Right kidney (tissue), 1 donor: ENCODE measurements at regions not wholly inside any gene's neighbourhood (a gene's known extent, or its start where the extent isn't known, plus 50 kb on each side); places are given as distances from the start of the nearest gene placed in this dataset.
"Not testable (repeated sequence)": the region's sequence is repeated elsewhere in the genome, so short reads cannot be mapped to it uniquely, and the experiment has no call there.

ENCODE experiments used
- DNase-seq: peaks from one replicate; pipeline ENCODE4 v3.0.0-alpha.2; 2016

DNA sequence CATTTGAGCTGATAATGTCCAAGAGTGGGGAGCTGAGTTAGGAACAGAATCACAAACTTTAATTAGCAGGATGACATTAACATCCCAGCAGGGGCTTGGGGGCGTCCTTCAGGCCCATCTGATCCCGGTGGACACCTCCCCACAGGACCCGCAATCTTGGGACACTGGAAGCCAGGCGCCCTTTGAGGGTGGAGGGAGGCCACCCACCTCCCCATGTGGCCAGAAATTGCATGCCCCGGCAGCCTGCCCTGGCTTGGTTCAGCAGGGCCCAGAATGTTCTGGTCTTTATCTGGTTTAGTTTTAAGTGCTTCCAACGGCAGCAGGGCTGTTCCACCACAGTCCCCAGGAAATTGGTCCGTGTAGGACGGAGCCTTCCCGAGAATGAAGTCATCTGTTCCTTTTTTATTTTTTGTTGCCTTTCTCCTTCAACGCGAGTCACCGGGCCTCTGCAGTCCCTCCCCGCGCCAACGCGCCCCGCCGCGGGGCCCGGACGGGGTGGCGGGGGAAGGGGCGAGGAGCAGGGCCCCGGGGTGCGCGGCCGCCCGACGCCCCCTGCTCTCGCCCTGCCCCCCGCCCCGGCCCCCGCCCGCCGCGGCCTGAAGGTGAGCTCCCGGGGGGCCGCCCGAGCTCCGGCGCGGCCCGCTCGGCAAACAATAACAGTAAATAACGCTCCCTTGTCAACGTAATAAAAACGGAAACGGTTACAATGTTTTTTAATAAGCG lies 207.9 kb downstream of the C9orf50 start:
- DNase-seq: peak; percentile 80

GRCh38 chr9:129412176-129412813 lies 208.6 kb downstream of the C9orf50 start:
- not testable (repeated sequence) for DNase-seq

- no peak for DNase-seq
Observed at GRCh38 chr9:129411501-129412175, 209.3 kb downstream of the C9orf50 start.

DNA sequence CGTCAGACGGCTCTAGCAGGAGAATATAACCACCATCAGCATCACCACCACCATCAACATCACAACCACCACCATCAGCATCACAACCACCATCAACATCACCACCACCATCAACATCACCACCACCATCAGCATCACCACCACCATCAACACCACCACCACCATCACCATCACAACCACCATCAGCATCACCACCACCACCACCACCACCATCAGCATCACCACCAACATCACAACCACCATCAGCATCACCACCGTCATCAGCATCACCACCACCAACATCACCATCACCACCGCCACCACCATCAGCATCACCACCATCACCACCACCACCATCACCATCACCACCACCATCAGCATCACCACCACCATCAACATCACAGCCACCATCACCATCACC lies 210.7 kb downstream of the C9orf50 start:
- no peak for DNase-seq

DNA sequence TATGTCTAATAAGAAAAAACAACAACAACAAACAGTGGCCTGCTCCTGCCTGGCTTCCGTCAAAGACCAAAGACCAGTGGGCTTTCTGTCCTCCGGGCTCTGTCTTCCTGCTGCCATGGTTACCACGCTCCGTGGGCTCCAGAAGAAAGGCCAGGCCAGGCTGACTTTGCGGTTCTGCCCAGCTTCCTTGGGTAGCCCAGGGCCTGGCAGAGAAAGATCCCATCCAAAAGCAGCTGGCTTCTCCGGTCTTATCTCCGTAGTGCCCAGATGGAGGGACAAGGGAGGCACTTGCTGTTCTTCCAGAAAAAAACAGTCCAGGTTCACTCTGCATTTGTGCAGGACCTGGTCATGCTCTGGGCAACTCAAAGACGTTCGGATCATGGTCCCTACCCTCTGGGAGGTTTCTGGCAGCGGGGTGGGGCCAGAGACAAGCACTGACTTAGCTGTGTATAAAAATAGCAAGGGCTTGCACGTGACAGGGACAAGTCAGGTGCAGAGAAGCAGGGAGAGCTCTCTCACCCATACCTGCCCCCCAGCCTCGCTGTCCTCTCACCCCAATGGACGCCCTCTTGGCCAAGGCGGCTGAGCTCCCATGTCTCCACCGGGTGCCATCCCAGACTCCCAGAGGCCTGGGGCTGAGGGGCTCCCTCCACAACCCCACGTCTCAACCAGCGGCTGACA lies 212.2 kb downstream of the C9orf50 start:
- no peak for DNase-seq

DNA sequence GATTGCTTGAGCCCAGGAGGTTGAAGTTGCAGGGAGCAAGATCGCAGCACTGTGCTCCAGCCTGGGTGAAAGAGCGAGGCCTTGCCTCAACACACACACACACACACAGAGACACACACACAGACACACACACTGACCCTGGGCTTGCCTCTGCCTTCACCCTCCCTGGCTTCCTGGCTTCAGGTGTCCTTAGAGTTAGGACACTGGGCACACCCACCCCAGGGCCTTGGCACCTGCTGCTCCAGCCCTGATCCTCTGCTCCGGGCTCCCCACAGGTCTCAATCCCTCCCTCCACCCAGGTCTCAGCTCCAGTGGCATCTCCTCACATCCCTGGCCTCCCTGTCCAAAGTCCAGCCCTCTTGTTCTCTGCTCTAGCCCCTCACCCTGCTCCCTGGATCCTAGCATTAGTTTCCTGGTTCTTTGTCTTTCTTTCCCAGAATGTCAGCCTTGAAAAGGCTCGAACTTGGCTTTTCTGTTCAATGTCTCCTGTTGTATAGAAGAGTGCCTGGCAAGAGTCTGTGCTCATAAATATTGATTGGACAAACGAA lies 212.9 kb downstream of the C9orf50 start:
- DNase-seq: no peak

- DNase-seq: peak; percentile 36
Observed at GRCh38 chr9:129406278-129407225, 214.3 kb downstream of the C9orf50 start.

GRCh38 chr9:129405827-129406213 lies 215.1 kb downstream of the C9orf50 start:
- DNase-seq: no peak

DNA sequence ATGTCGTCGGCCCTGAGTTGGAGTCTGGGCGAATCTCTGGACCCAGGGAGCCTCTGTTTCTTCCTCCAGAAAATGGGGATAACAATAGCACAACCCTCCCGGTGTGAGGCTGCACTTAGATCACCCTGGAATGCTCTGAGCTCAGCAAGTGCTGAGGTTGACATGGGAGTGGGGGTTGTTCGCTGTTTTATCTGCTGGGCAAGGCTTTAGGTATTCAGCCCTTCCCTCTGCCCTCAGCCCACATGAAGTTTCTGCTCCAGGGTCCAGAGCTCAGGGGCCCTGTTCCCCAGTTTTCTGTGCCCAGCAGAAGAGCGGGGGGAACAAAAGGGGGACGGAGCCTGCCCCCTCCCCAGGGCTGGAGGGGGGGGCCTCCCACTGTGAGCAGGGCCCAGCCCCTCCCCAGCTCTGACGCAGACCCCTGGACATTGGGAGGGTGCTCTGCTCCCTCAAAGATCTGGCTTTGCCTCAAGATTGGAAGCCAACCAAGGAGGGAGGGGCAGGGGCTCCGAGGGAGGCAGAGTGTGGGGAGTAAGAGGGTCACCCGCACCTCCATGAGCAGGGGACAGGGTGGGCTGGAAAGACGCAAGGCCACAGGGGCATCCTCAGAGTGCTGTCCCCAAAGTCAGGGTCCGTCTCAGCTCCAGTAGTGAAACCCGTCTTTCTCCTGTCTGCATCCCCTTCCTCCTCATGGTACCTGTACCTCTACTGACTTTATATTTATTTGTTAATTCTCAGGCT lies 215.6 kb downstream of the C9orf50 start:
- DNase-seq: no peak

- no peak for DNase-seq
Observed at GRCh38 chr9:129404621-129405020, 216.3 kb downstream of the C9orf50 start.

GRCh38 chr9:129403779-129404620 lies 216.9 kb downstream of the C9orf50 start:
- no peak for DNase-seq

DNA sequence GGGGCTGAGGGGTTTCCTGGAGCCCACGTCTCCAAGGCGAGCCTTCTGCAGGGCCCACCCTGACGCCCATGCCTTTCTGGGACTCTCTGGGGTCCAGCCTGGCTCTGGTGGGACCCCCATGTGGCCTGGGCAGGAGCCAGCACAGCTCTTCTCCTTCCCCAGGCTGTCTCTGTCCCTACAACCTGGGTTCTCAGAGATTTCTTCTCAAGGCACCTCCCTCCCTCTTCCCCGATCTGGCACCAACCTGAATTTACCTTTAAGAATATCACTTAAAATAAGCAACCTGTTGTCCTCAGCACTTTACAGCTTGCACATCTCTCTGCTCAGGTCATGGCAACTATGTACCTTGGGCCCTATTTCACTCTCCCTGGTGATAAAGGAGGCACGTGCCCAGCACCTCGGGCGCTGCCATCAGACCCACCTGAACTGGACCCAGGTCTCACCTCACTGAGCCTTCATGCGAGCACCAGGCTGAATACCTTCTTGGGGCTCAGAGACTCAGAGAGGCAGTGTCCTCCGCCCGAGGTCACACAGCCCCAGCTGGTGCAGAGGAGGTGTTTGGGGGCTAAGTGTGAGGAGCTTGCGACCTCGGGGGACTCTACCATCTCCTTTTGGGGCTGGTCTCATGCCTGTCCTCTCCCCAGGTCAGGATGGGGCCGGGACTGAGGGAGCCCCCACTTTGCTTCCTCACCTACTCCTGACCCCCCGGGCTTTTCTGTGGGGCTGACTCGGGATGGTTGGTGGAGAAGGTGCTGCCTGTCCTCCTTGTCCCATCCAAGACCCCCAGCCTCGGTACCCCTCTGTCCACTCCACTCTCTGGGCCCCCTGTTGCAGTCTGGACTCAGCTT lies 217.7 kb downstream of the C9orf50 start:
- no peak for DNase-seq

GRCh38 chr9:129402371-129402739 lies 218.5 kb downstream of the C9orf50 start:
- DNase-seq: peak; percentile 71

GRCh38 chr9:129401623-129402370 lies 219.1 kb downstream of the C9orf50 start:
- no peak for DNase-seq

- no peak for DNase-seq
Observed at GRCh38 chr9:129400971-129401622, 219.8 kb downstream of the C9orf50 start.

DNA sequence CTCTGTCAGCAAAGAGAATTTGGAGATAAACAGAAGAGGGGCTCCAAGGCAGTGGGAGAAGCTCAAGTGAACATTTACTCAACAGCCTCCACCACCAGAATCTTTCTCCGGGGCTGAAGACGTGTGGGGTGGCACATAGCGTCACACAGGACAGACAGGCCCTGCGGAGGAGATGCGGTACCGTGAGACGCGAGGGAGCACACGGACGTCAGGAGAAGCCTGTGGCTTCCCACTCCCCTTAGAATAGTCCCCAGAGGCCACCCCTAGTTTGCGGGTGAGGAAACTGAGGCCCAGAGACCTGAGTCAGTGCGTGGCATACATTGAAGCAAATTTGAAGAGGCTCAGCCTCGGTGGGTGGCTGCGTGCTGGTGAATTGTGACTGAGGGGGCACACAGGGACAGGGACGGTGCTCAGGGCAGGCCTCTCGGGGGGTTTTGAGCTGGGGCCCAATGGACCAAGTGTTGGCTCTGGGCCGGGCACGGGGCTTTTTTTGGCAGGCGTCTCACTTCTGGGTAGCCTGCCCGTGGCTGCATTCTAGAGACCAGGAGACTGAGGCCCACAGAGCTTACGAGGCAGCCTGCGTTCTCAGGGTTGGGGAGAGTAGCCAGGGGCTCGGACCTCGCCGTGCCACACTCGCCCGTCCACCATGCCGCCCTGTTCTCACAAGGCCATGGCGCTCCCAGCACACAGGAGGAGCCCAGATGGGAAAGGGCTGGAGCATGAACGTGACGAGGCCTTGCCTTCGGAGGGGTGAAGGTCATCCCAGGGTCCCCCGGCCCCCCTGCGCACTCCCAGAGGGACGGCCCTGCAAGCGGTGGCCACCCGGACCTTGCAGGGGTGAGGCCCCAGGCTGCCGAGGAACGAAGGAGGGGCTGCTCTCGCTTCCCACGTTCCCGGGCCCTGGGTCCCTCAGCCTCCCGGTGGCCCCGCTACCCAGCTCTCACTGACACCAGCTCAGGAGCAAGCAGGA lies 220.6 kb downstream of the C9orf50 start:
- DNase-seq: peak; percentile 11
